Stomach smooth muscle (tissue), 2 donors: ENCODE measurements at regions not wholly inside any gene's neighbourhood (a gene's known extent, or its start where the extent isn't known, plus 50 kb on each side); places are given as distances from the start of the nearest gene placed in this dataset.

Experiments
- H3K27ac ChIP-seq: one replicate; pipeline ENCODE4 v1.7.0; 2013; ENCODE audit warnings: mild to moderate bottlenecking, low read length, inconsistent platforms
- H3K27me3 ChIP-seq, 2 donors: one replicate each; pipeline ENCODE4 v1.7.0; 2013; ENCODE audit warnings: low read length in 2 of 2; ENCODE audit not compliant: insufficient read depth in 2 of 2, control insufficient read depth in 1 of 2
- H3K36me3 ChIP-seq, 2 donors: one replicate each; pipeline ENCODE4 v1.7.0; 2013; ENCODE audit warnings: low read length in 2 of 2; ENCODE audit not compliant: control insufficient read depth in 2 of 2, insufficient read depth in 2 of 2
- H3K4me1 ChIP-seq: one replicate; pipeline ENCODE4 v1.7.0; 2013; ENCODE audit warnings: low read length; ENCODE audit not compliant: control insufficient read depth, insufficient read depth
- H3K4me3 ChIP-seq, 2 donors: one replicate each; pipeline ENCODE4 v1.7.0; 2013; ENCODE audit warnings: low read length in 2 of 2
- H3K9ac ChIP-seq, 2 donors: one replicate each; pipeline ENCODE4 v1.7.0; 2013; ENCODE audit warnings: low read length in 2 of 2, mild to moderate bottlenecking in 1 of 2
- H3K9me3 ChIP-seq, 2 donors: one replicate each; pipeline ENCODE4 v1.7.0; 2013; ENCODE audit warnings: low read length in 2 of 2; ENCODE audit not compliant: control insufficient read depth in 2 of 2
- donor health status: healthy.
- donor health status: Pancreatic carcinoma.

GRCh38 chr2:38438883-38439612, 62.0 kb upstream of the ATL2 start:
- H3K4me1 ChIP-seq = peaks cover 33% of the 10 kb centered on the region
- H3K36me3 ChIP-seq = no peaks in the 10 kb centered on the region
- no peak overlapping the region for H3K4me3 ChIP-seq
- H3K27ac ChIP-seq = peak overlapping the region; percentile 32
- no peaks in the 10 kb centered on the region for H3K9me3 ChIP-seq
- no peaks in the 10 kb centered on the region for H3K27me3 ChIP-seq
- no peak overlapping the region for H3K9ac ChIP-seq

GRCh38 chr2:38438133-38438882, 61.2 kb upstream of the ATL2 start:
- Histone ChIP-seq H3K27ac (peak overlapping the region; percentile 32), H3K9me3 (no peaks in the 10 kb centered on the region), H3K4me3 (no peak overlapping the region), H3K36me3 (no peaks in the 10 kb centered on the region), H3K4me1 (peaks cover 30% of the 10 kb centered on the region), H3K9ac (no peak overlapping the region), H3K27me3 (no peaks in the 10 kb centered on the region)

GRCh38 chr2:38436227-38436664, 59.2 kb upstream of the ATL2 start:
- Histone ChIP-seq H3K27ac (peak overlapping the region; percentile 46), H3K9me3 (no peaks in the 10 kb centered on the region), H3K4me3 (no peak overlapping the region), H3K9ac (no peak overlapping the region), H3K27me3 (no peaks in the 10 kb centered on the region), H3K4me1 (peaks cover 28% of the 10 kb centered on the region), H3K36me3 (no peaks in the 10 kb centered on the region)

GRCh38 chr2:38435775-38436174, 58.7 kb upstream of the ATL2 start:
- no peaks in the 10 kb centered on the region for H3K36me3 ChIP-seq
- H3K9ac ChIP-seq = no peak overlapping the region
- H3K4me1 ChIP-seq = peaks cover 26% of the 10 kb centered on the region
- no peaks in the 10 kb centered on the region for H3K9me3 ChIP-seq
- H3K4me3 ChIP-seq = no peak overlapping the region
- peak overlapping the region; percentile 46 for H3K27ac ChIP-seq
- no peaks in the 10 kb centered on the region for H3K27me3 ChIP-seq

GRCh38 chr2:38434595-38434994, 57.5 kb upstream of the ATL2 start:
- Histone ChIP-seq H3K4me3 (no peak overlapping the region), H3K9me3 (no peaks in the 10 kb centered on the region), H3K4me1 (peaks cover 27% of the 10 kb centered on the region), H3K27me3 (no peaks in the 10 kb centered on the region), H3K27ac (no peak overlapping the region), H3K36me3 (no peaks in the 10 kb centered on the region), H3K9ac (no peak overlapping the region)

GRCh38 chr2:38433607-38433975, 56.5 kb upstream of the ATL2 start:
- Histone ChIP-seq H3K27me3 (no peaks in the 10 kb centered on the region), H3K4me3 (no peak overlapping the region), H3K9me3 (no peaks in the 10 kb centered on the region), H3K9ac (no peak overlapping the region), H3K27ac (no peak overlapping the region), H3K36me3 (no peaks in the 10 kb centered on the region), H3K4me1 (peaks cover 32% of the 10 kb centered on the region)

GRCh38 chr2:38432820-38433606, 55.9 kb upstream of the ATL2 start:
- Histone ChIP-seq H3K4me1 (peaks cover 37% of the 10 kb centered on the region), H3K27me3 (no peaks in the 10 kb centered on the region), H3K9ac (no peak overlapping the region), H3K9me3 (no peaks in the 10 kb centered on the region), H3K27ac (peak overlapping the region; percentile 37), H3K36me3 (no peaks in the 10 kb centered on the region), H3K4me3 (no peak overlapping the region)

- no peaks in the 10 kb centered on the region for H3K36me3 ChIP-seq
- H3K27me3 ChIP-seq = no peaks in the 10 kb centered on the region
- no peaks in the 10 kb centered on the region for H3K9me3 ChIP-seq
- H3K9ac ChIP-seq = no peak overlapping the region
- peaks cover 37% of the 10 kb centered on the region for H3K4me1 ChIP-seq
- H3K4me3 ChIP-seq = no peak overlapping the region
- H3K27ac ChIP-seq = no peak overlapping the region
Measured at GRCh38 chr2:38430597-38431207, 53.6 kb upstream of the ATL2 start.

- no peaks in the 10 kb centered on the region for H3K9me3 ChIP-seq
- peaks cover 34% of the 10 kb centered on the region for H3K4me1 ChIP-seq
- H3K4me3 ChIP-seq = no peak overlapping the region
- no peak overlapping the region for H3K9ac ChIP-seq
- H3K36me3 ChIP-seq = no peaks in the 10 kb centered on the region
- H3K27ac ChIP-seq = no peak overlapping the region
- no peaks in the 10 kb centered on the region for H3K27me3 ChIP-seq
Measured at GRCh38 chr2:38430196-38430595, 53.1 kb upstream of the ATL2 start.

GRCh38 chr2:38427936-38428335, 50.9 kb upstream of the ATL2 start:
- no peaks in the 10 kb centered on the region for H3K36me3 ChIP-seq
- H3K9ac ChIP-seq = no peak overlapping the region
- H3K9me3 ChIP-seq = no peaks in the 10 kb centered on the region
- H3K27me3 ChIP-seq = no peaks in the 10 kb centered on the region
- H3K4me3 ChIP-seq = no peak overlapping the region
- peaks cover 29% of the 10 kb centered on the region for H3K4me1 ChIP-seq
- no peak overlapping the region for H3K27ac ChIP-seq
